GM18868 (cell line): ENCODE measurements at regions not wholly inside any gene's neighbourhood (a gene's known extent, or its start where the extent isn't known, plus 50 kb on each side); places are given as distances from the start of the nearest gene placed in this dataset.
"Not testable (repeated sequence)": the region's sequence is repeated elsewhere in the genome, so short reads cannot be mapped to it uniquely, and the experiment has no call there.

Experiments used
- ATAC-seq: cut with Tn5 transposase; IDR thresholded peaks from one replicate; pipeline ENCODE4 v1.9.1; 2021; ENCODE audit warnings: mild to moderate bottlenecking, moderate library complexity; ENCODE audit not compliant: unreplicated experiment

DNA sequence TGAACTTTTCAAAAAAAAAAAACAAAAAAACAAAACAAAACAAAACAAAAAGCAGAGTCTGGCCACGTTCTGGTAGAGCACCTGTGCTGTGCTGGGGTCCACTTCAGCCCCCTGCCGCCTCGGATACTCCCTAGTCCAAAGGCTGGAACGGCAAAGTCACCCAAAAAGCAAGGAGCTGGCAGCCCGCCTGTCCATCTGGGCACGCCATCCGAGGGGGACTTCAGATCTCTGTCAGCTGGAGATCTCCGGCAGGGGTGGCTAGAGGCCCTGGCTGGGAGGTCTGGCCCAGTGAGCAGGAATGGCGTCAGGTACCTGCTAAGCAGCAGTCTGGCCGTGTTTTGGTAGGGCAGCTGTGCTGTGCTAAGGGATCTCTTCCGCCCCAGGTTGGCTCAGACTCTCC lies 152.3 kb upstream of the ZNF516 start:
- ATAC-seq: no peak

DNA sequence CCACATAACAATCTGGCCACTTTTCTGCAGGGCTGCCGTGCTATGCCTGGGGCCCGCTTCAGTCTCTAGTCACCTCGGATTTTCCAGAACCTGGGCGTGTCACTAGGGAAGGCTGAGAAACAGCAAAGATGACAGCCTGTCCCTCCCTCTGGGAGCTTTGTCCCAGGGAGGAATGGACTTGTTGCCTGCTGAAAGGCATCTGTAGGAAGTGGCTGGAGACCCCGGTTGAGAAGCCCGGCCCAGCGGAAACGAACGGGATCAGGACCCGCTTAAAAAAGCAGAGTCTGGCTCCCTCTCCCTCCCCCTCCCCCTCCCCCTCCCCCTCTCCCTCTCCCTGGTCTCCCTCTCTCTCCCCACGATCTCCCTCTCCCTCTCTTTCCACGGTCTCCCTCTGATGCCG lies 149.5 kb upstream of the ZNF516 start:
- ATAC-seq: no peak

DNA sequence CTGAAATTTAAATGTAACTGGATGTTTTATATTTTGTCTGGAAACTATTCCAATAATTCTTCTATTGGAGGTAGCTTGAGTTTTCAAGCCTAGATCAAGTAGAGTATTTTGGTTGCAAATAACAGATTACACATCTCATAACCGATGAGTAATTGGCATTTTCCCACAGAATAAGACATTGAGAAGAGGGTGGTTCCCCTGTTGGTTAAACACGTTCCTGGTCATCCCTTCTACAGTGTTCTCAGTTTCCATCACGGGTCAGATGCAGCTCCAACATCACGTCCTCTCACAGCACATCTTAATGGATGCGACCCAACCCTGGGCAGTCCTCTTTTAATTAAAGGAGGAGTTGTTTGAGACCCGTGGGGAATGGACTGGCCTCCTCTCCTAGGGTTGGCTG lies 149.0 kb upstream of the ZNF516 start:
- no peak for ATAC-seq

DNA sequence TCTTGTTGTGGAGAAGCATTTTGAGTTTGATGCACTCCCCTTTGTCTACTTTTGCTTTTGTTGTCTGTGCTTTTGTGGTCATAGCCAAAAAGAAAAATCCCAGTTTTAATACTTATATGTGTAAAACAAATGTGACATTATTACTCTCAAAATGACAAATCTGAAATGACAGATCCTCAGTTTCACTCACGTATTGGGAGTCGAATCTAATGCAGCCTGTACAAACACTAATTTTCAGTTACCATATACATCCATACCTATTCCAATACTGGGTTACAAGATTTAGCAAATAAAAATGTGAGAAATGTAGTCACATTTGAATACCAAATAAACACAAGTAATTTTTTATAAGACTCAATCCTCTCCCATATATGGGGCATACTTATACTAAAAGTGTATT lies 148.2 kb upstream of the ZNF516 start:
- ATAC-seq: no peak

DNA sequence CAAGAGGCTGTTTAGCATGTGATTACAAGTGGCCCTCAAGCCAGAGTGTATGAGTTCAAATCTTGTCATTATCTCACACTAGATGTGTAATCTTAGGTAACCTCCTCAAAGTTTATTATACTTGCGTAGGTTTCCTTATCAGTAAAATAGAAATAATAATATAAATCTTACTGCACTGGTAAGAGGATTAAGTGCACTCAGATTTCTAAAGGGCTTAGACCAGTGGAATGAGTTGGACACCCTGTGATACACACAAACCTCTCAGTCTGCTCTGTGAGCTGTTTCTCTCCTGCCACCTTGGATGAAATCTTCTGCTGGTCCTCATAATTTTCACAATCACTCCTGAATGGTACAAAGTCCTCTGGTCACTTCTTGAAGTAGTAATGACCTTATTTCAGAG lies 145.4 kb upstream of the ZNF516 start:
- ATAC-seq: no peak

DNA sequence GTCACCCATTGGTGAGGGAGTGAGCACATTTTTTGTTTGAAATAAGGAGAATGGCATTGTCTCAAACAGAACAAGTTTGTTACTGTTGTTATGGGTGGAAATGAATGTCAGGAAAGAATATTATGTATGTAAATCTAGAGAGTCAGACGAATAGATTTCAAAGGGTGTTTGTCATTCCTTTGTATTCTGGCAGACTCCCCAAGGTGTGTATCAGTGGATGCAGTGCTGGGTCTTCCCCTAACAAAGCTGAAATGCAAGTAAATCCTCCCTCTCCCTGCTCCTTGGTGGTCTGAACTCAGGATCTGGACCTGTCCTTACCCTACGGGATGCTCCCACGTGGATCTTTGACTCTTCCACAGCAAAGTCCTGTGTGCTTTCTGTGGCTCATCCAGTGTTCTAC lies 139.5 kb upstream of the ZNF516 start:
- no peak for ATAC-seq

DNA sequence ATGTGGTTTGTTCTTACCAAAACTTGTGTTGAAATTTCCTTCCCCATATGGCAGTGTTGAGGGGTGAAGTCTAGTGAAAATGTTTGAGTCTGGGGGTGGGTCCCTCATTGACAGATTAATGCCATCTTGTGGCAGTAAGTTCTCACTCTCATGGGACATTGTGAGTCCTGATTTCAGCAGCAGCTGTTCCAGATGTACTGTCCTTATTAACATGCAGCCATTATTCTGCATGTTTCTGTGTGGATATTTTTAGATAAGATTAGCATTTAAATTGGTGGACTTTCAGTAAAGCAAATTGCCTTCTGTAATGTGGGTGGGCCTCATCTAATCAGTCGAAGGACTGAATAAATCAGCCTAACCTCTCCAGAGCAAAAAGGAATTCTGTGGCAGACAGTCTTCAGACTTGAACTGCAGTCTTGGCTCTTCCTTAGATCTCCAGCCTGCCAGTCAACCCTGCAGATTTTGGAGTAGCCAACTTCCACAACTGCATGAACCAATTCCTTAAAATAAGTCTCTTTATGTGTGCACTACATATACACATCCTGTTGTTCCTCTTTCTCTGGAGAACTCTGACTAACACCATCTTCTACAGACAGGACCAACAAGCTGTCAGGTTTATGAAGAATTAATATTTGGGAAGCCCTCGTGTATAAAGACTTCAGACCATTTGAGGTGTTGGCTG lies 138.7 kb upstream of the ZNF516 start:
- ATAC-seq: no peak

DNA sequence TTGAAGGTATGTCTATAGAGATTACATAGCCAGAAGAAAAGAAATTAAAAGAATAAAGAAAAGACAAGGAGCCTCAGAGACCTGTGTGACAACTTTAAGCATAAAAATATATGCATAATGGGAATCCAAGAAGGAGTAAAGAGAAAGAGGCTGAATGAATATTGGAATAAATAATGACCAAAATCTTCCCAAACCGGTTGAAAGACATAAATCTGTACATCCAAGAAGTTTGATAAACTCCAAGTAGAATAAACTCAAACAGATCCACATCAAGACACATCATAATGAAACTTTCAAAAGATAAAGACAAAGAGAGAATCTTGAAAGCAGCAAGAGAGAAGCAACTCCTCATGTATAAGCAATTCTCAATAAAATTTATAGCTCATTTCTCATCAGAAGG lies 132.4 kb upstream of the ZNF516 start:
- ATAC-seq: no peak

DNA sequence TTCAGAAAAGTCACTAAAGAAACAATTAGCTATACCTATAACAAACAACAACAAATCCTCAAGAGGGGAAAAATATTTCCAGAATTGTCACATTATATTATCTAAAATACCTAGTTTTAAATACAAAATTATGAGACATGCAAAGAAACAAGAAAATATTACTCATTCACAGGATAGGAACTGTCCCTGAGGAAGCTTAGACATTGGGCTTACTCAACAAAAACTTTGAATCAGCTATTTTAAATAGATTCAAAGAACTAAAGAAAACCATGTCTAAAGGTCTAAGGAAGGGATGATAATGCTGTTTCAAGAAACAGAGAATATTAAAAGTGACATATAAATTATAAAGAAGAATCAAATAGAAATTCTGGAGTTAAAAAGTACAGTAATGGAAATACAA lies 131.9 kb upstream of the ZNF516 start:
- no peak for ATAC-seq

DNA sequence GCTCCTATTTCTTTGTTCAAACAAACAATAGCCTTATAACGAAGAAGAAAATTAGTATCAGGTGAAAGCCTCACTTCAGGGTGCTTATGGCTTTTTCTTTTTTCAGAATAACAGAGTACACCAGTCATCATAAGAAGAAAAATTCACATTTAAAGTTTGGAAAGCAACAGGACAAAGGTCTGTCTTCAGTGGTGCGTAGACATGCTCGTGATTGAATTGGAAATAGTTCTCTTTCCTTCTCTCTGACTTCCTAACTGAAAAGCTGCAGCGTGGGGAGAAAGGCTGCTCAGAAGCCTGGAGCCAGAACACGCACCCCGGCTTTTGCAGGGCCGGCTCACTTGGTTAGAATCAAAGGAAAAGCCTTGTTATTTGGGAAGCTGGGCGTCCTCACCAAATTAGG lies 127.6 kb upstream of the ZNF516 start:
- no peak for ATAC-seq

DNA sequence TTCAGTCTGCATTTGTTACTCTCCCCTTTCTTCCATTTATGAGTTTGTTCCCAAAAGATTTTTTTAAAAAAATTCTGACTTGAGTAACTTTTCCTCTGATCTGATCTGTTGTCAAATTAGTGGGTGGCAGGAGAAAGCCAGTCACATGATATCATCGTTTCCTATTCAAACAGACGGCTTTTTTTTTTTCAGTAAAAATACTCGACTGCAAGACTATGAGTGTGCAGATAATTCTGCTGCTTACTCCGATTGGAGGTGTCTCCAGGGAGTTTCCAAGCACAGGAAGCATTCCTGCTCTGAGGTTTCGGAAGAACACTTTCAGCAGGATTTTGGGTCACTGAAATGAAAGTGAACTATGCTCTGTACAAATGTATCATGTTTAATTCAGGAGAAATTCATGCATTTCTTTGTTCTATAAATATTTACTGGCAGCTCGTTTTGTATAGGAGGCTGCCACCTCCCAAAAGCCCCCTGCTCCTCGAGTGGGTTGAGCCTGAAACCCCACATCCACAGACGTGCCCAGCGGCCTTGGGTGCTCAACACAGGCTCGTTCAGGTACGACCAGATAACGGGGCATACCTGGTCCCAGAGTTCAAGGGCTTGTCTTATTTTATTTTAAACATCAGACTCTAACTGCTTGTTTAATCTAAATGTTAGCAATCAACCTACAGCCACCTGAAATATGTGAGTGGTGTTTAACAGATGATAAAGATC lies 126.9 kb upstream of the ZNF516 start:
- ATAC-seq: no peak

DNA sequence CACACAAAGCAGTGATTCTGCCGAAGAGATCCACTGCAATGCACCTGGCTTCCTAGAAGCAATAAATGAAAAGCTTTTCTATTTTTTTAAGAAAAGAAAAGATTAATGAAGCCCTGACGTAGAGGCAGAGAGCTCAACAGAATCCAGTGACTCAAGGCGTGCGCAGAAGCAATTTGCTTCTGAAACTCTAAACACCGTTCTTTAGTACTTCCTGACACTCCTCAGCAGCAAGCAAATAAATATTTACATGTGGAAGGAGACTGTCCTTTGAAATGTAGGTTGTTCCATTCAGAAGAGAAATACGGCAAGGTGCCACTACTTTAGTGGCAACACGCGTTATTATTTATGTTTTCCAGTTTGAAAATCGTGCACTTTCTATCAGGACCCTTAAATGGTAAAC lies 126.2 kb upstream of the ZNF516 start:
- ATAC-seq: no peak

DNA sequence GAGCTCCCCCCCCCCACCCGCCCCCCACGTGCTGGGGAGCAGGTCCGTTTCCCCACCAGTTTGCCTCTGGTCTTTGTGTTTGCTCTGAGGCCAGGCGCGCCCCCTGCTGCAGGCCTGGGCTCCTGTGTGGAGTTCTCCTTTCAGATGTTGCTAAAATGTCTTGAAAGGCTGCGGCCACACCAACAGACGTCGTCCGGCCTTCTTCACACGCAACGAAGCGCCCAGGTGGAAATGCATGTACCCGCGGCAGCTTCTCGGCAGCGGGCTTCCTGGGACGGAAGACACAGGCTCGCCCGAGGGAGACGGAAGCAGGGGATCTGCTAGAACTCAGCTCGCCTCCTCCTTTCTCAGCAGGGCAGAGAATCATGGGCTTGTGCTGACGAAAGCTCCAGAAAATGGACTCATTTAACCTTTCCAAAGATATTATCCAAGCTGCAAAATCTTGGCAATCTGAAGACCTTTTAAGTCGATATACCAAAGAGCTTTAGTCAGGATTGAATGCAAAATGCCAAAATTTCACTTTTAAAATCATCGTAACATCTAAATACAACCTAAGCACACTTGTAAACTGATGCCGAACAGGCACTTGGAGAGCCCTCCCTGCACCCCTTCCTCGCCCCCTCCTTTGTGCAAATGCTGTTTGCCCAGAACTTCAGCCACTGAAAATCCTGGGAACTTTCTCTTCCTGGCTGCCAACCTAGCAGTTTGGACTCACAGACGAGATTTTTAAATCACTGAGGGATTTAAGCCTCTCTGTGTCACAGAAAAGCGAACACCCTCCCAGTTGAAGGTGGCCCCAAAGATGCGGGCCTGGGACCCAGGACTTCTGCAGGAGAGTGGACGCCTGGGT lies 125.5 kb upstream of the ZNF516 start:
- peak; percentile 96 for ATAC-seq

DNA sequence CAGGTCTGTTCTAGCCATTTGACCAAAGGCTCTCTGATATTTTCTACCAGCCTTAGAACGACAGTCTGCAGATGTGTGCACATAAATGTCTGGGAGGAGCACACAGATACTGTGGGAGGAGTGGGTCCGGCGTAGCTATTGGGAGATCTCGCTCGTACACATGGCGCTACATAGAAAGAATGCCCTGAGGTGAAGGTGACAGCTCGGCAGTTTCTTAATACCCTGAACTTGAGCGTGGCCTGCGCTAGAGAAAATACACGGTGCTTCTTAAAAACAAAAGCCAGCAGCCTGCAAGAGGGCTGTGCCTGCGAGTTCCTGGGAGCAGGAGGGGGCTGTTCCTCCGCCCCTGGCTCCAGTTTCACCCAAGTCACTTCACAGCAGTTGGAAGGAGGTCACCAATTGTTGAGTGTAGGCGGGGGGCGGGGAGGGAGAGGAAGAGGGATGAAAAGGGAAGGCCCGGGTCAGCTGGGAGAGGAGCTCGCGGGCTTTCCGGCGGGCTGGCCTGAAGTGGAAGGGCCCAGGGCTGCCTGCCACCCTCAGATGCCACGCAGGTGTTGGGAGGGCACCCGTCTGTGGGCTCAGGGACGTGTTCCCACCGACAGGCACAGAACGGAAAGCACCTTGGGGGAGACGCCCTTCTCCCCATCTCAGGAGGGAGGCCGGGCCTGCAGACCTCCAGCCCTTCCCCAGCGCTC lies 124.7 kb upstream of the ZNF516 start:
- ATAC-seq: no peak

DNA sequence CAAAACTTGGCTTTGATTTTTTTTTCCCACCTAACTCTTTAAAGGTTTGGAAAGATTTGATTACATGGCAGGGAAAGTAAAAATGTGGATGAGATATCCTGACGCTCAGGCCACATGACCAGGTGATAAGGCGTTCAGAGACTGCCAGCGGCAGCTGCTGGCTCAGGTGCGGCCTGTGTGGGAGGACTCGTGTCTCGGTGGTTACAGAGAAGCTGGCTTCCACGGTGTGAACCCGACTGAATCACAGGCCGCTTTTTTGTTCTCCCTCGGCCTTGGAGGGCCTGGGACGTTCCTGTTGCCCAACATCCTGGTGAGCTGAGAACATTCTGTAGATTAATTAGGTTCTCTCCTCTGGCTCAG lies 124.2 kb upstream of the ZNF516 start:
- ATAC-seq: no peak

DNA sequence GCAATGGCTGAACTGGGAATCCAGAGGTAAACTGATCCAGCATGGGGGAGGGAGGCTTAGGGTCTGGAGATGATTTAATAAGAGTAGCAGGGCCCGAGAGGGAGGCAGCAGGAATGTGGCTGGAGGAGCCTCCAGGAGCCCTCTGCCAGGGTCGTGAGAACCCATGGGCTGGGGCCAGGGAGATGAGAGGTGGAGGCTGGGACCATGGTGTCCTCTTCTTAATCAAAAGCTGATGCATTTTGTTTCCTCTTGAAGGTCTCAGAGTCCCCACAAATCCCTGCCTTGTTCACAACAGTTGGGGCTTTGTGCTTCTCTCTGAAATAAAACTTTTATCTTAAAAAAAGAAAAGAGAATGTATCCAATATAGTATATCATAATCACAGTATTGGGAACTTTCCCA lies 123.7 kb upstream of the ZNF516 start:
- no peak for ATAC-seq

DNA sequence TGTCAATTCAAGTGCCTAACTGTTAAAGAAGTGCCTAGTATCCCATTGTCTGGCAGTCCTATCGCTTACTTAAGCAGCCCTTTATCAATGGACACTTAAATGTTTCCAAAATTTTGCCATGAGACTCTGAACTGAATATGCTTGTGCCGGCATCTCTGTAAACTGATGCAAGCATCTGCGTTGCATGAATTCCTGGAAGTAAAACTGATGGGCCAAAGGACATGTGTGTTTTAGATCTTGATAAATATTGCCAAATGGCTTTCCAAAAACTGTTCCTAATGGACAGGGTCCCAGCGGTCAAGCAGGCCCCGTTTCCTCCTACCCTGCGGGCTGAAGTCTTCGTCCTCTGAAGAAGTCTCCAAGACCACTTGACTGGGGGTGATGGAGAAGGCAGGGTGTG lies 121.3 kb upstream of the ZNF516 start:
- no peak for ATAC-seq

DNA sequence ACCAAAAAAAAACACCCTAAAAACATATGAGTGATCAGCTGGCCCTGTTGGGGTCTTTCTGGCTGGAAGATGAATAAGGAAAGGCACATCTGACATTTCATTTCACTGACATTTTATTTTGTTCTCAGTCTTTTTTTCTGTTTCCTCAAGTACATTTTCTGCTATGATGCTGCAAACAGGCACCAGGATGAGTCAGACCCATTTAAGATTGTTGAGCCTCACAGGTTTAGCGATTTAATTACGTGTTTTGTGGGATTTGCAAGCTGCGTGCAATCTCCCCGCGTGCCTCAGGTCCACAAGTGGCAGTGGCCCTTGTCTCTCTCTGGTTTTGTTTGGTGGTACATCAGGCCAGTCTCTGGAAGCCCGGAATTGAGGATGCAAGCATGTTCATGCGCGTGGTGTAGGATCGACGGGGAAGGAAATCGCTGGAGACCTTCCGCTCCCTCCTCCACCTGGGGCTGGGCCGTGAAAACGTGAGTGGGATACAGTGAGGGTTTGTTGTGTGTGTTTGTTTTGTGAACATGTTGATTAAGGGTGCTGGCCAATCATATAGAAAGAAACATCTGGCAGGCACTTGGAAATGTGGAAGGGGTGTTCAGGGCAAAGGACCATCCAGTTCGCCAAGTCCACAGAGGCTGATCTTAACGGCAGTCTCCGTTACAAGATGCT lies 120.2 kb upstream of the ZNF516 start:
- ATAC-seq: no peak

DNA sequence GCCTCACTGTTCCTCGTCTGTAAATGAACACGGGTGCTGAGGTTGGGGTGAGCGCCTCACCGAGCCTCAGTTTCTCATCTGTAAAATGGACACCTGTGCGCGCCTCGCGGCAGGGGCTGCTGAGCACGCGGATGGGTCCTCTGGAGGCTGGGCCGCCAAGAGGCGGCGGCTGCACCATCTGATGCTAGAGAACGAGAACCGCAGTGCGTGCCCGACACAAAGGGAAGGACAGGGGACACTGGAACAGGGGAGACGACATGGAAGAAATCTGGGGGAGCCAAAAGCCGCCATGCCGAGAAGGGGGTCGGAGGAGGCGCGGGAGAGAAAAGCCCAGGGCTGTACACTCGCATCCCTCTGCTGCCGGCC lies 118.7 kb upstream of the ZNF516 start:
- ATAC-seq: no peak

DNA sequence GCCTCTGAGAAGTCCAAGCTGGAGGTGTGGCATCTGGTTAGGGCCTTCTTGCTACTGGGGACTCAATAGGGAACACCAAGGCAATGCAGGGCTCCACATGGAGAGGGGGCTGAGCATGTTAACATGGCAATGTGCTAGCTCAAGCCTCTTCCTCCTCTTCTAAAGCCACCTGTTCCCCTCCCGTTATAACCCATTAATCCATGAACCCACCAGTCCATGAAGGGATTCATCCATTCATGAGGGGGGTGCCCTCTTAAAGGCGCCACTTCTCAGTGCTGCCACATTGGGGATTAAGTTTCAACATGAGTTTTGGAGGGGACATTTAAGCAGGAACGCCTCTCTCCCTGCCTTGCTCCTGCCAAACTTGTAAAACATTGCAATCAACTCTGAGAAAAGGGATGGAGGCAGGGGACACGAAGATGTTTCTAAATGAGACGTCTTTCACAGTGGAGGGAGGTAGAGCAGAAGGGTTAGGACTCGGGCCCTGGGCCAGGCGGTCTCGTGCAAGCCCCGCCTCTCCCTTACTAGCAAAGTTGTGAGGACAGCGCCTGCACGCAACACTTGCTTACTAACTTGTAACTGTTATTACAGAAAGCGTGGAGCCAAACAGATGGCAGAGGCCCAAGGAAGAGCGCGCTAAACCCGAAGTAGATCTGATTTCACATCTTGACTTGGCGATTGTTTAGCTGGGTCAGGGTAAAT lies 118.2 kb upstream of the ZNF516 start:
- ATAC-seq: no peak

DNA sequence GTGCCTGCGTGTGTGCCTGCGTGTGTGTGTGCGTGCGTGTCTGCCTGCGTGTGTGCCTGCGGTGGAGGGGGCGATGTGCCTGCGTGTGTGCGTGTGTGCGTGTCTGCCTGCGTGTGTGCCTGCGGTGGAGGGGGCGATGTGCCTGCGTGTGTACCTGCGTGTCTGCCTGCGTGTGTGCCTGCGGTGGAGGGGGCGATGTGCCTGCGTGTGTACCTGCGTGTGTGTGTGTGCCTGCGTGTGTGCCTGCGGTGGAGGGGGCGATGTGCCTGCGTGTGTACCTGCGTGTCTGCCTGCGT lies 116.7 kb upstream of the ZNF516 start:
- ATAC-seq: not testable (repeated sequence)
